NCI-H2227 (cell line): ENCODE measurements at regions not wholly inside any gene's neighbourhood (a gene's known extent, or its start where the extent isn't known, plus 50 kb on each side); places are given as distances from the start of the nearest gene placed in this dataset.
"Not testable (repeated sequence)": the region's sequence is repeated elsewhere in the genome, so short reads cannot be mapped to it uniquely, and the experiment has no call there.

ENCODE experiments used
- DNase-seq: peaks from one replicate; lab custom pipeline; 2025; ENCODE audit not compliant: unreplicated experiment; lab: John Stamatoyannopoulos, UW

GRCh38 chr4:158053086-158053485, 119.7 kb downstream of the GASK1B start:
- DNase-seq, result no peak

GRCh38 chr4:158051401-158052235, 121.2 kb downstream of the GASK1B start:
- no peak for DNase-seq

- DNase-seq, result no peak
These were observed 121.9 kb downstream of the GASK1B start for GRCh38 chr4:158050942-158051341.

GRCh38 chr4:158046345-158046744, 126.5 kb downstream of the GASK1B start:
- DNase-seq, result no peak

- no peak for DNase-seq
These were observed 128.7 kb downstream of the GASK1B start for GRCh38 chr4:158043971-158044618.

GRCh38 chr4:158042591-158043030, 130.2 kb downstream of the GASK1B start:
- no peak for DNase-seq

GRCh38 chr4:158038718-158039117, 134.1 kb downstream of the GASK1B start:
- no peak for DNase-seq

GRCh38 chr4:158036998-158037397, 135.8 kb downstream of the GASK1B start:
- no peak for DNase-seq

- no peak for DNase-seq
These were observed 137.1 kb downstream of the GASK1B start for GRCh38 chr4:158035662-158036195.

- DNase-seq, result no peak
These were observed 139.3 kb downstream of the GASK1B start for GRCh38 chr4:158033416-158034120.

GRCh38 chr4:158032733-158033415, 140.0 kb downstream of the GASK1B start:
- DNase-seq, result no peak

GRCh38 chr4:158028381-158028780, 144.4 kb downstream of the GASK1B start:
- DNase-seq, result not testable (repeated sequence)

- DNase-seq, result no peak
These were observed 147.7 kb downstream of the GASK1B start for GRCh38 chr4:158025131-158025530.

- no peak for DNase-seq
These were observed 152.0 kb downstream of the GASK1B start for GRCh38 chr4:158020734-158021346.

- DNase-seq, result no peak
These were observed 152.6 kb downstream of the GASK1B start for GRCh38 chr4:158020176-158020575.

GRCh38 chr4:158018831-158019230, 154.0 kb downstream of the GASK1B start:
- DNase-seq, result no peak

GRCh38 chr4:158018221-158018830, 154.5 kb downstream of the GASK1B start:
- DNase-seq, result peak; percentile 71

- DNase-seq, result no peak
These were observed 156.3 kb downstream of the GASK1B start for GRCh38 chr4:158016511-158016910.

GRCh38 chr4:158015241-158015640, 157.6 kb downstream of the GASK1B start:
- no peak for DNase-seq

- no peak for DNase-seq
These were observed 159.0 kb downstream of the GASK1B start for GRCh38 chr4:158013858-158014257.
